ENCODE measurements at regions not wholly inside any gene's neighbourhood (a gene's known extent, or its start where the extent isn't known, plus 50 kb on each side); places are given as distances from the start of the nearest gene placed in this dataset.
"Not testable (repeated sequence)": the region's sequence is repeated elsewhere in the genome, so short reads cannot be mapped to it uniquely, and the experiment has no call there.

DNA sequence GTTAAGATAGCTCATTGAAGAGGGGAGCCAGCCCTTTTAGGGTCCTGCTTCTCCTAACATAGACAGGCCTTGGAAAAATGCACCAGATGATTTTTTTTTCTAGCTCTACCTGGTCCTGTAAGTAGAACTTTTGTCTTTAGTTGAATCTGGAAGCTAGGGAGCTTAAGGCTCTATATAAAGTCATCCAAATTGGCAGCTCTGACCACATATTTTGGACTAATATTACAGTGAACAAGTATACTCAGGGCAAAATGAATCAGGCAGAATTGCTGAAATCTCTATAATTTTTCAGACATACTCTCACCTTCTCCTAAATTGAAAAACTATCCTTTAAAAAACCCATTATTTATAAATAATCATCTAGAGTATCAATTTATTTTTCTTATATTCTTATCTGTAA lies 375.6 kb downstream of the OSTF1 start:
- no peak for DNase-seq

- DNase-seq, result no peak
These were observed 376.4 kb downstream of the OSTF1 start for GRCh38 chr9:75464726-75465125.

- DNase-seq, result no peak
These were observed 378.8 kb downstream of the OSTF1 start for GRCh38 chr9:75467142-75467541.

DNA sequence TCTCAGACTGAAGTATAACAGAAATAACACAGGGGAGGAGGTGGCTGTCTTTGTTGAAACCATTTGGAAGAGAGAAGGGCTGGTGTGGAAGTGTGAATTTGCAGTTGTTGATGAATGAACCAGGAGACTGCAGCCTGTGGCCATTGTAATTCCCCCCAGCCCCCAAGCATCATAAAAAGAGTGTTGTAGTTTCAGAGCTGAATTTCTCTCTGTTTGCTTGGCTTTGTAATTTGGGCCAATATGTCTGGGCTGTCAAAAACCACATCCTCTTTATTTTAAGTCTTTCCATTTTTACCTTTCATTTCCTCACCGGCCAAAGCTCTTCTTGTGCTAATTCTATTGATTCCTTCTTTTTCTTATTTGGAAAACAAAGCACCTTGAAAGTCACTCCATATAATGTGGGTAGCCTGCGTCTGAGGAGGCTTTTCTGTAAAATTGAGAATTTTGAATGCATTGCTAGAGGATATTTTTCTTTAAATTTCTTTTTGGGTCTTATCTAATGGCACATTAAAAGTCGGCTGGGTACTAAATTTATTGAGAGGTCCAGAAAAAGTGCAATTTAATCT lies 383.3 kb downstream of the OSTF1 start:
- DNase-seq, result no peak

DNA sequence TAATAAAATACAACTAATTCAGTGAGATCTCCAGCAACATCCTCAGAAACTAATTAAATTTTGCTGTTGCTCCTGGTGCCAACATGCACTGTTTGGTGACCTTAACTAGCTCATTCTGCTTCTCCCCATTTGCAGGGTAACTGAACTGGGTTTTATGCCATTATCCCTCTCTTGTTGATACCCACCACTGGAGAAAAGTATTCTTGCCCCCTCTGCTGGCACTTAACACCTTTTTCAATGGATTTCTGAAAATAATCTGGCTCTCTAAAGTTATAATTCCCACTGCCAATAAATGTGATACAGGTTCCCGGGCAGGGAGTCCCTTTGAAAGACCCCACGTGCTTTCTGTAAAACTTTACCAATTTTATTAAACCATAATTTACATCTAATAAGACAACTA lies 394.3 kb downstream of the OSTF1 start:
- no peak for DNase-seq

DNA sequence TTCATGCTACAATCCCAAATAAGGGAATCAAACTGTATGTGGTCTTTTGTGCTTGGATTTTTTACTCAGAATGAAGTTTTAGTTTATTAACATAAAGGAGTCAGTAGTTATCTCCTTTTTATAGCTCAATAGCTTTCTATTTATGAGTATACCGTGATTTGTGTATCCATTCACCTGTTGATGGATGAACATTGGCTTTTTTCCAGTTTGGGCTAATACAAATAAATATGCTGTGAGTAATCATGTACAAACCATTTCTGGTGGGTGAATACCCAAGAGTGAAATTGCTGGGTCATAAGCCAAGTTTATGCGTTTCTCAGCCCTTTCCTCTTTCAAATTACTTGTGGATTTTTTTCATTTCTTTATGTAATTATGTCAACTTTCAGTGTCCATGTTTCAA lies 395.3 kb downstream of the OSTF1 start:
- DNase-seq, result no peak

- no peak for DNase-seq
These were observed 399.8 kb downstream of the OSTF1 start for GRCh38 chr9:75487856-75488718.

DNA sequence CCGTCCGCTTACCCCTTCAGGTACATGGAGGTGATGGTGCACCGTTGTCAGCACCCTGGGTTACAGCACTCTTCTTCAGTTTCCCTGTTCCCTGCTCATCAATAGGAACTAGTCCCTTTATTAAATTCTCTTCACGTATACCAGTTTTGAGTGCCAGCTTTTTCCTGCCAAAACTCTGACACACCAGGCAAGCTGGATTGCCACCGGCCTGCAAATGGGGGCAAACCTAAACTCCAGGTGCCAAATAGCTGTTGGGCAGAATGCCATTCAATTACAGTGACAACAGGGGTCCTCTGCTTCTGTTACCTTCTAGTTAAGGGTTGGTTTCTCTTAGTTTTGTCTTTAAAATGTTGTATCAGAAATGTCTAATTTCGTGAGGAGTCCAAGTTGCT lies 400.4 kb downstream of the OSTF1 start:
- DNase-seq, result no peak

DNA sequence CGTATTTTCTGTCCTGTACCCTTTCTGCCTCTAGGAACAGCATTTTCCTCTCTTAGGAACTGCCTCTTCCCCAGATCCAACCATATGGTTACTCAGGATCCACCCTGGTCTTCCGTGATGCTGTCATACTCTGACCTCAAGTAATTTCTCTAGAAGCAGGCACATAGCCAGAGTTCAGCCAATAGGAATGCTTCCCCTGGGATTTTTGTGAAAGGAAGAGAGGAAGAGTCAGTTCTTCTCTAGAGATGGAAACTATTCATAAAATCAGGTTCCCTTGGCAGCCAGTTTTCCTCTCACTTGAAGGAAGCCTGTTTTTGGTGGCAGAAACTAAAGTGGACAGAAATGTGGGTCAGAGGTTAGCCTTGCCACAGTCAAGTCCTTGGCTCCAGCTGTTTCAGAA lies 400.1 kb upstream of the PCSK5 start:
- DNase-seq, result no peak

- no peak for DNase-seq
These were observed 398.9 kb upstream of the PCSK5 start for GRCh38 chr9:75491533-75491932.

- no peak for DNase-seq
These were observed 390.7 kb upstream of the PCSK5 start for GRCh38 chr9:75499812-75500211.

DNA sequence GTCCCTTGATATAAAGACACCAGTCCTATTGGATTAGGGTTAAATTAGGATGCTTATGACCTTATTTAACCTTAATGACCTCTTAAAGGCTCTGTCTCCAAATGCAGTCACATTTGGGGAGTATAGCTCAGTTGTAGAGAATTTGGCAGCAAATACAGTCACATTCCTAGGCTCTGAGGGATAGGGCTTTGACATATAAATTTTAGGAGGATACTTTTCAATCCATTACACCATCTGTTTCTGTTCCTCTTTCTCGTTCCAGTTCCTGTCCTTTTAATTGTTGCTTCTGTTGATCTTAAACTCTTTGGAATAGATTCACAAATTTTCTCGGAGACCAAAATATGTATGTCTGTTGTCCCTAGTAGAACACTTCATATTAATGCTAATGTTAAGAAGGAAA lies 390.0 kb upstream of the PCSK5 start:
- no peak for DNase-seq

DNA sequence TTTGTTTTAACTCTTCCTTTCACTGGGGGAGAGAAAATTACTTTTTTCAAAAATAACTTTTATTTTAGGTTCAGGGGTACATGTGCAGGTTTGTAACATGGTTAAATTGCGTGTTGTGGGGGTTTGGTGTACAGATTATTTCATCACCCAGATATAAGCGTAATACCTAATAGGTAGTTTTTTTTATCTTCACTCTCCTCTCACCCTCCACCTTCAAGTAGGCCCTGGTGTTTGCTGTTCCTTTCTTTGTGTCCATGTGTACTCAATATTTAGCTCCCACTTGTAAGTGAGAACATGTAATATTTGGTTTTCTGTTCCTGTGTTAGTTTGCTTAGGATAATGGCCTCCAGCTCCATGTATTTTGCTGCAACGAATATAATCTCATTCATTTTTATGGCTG lies 389.5 kb upstream of the PCSK5 start:
- DNase-seq, result not testable (repeated sequence)

- DNase-seq, result no peak
These were observed 385.8 kb upstream of the PCSK5 start for GRCh38 chr9:75504721-75505120.

DNA sequence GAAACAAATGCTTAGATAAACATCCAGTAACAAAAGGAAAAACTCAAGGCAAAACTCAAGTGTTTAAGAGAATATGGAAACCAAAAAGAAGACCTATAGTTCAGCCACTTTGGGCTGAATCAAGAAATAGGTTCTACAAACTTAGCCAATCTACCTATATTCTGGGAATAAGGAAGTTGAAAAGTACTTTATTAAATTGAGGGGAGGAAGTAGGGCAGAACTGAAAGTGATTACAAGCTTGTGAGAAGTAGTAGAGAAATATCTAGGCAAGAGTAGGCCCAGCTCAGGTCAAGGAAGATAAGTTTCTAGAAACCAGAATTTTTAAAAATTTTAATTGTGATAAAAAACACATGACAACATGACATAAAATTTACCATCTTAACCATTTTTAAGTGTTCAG lies 384.8 kb upstream of the PCSK5 start:
- DNase-seq, result no peak

DNA sequence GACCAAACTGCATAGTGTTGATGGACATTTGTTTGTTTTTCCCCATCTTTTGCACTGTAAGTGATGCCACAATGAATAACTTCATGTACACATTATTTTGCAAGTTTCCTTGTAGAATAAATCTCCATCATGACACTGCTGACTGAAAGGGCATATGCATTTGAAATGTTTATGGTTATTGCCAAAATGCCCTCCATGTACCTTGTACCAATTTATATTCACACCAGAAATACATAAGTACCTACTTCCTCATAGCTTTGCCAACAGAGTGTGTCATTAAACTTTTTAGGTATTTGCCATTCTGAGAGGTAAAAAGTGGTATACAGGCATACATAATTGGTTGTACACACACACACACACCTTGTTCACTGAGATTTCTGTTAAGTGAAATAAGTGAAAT lies 361.0 kb upstream of the PCSK5 start:
- no peak for DNase-seq

- DNase-seq, result no peak
These were observed 358.9 kb upstream of the PCSK5 start for GRCh38 chr9:75531588-75531987.

GRCh38 chr9:75532233-75533050 lies 358.0 kb upstream of the PCSK5 start:
- DNase-seq, result no peak

- no peak for DNase-seq
These were observed 350.9 kb upstream of the PCSK5 start for GRCh38 chr9:75539523-75539922.

DNA sequence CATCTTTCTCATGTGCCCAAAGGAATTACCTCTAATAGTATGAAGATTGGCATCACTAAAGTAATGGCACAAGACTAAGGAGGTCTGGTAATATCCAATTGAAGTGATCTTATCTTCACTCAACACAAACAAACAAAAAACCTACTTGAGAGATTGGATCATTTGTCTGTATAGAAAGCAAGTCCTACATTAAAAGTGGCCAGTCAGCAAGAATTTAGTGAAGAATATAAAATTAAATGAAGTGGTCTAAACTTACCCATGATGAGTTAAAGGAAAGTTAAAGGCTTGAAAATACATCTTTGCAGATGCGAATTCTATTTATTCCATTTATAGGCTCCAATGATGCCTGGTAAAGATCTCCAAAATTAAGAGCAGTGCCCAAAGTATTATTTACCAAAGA lies 350.3 kb upstream of the PCSK5 start:
- no peak for DNase-seq

DNA sequence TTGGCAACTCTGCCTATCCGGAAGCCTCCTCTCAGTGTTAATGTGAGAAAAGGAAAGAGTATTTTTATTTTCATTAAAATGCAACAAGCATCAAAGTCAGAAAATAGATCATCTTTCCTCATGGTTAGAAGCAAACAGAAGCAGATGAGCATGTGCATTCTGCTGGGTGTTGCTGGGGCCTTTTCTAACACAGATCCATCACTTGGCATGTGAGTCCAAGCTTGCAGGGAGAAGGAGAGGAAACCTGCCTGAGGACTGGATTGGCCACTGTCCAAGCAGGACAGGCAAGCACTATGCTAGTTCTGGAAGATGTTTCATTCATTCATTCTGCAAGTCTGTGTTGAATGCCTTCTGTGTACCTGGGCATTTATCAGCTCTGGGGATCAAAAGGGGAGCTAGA lies 348.7 kb upstream of the PCSK5 start:
- no peak for DNase-seq

DNA sequence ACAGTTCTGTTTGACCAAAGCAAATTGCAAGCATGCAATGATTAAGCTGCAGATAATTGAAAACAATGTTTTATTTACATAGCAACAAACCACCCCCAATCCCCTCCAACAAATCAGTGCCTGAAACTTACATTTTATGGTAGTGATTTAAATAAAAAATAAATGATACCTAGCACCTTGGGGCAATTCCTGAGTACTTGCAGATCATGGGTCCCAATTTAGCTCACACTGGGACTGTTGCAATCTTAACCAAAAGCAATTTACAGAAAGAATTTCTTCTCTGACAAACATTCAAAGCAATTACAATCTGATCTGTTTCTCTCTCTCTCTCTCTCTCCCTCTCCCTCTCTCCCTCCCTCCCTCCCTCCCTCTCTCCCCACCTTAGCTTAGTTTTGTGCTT lies 345.7 kb upstream of the PCSK5 start:
- DNase-seq, result no peak

- DNase-seq, result no peak
These were observed 345.2 kb upstream of the PCSK5 start for GRCh38 chr9:75545287-75545686.

DNA sequence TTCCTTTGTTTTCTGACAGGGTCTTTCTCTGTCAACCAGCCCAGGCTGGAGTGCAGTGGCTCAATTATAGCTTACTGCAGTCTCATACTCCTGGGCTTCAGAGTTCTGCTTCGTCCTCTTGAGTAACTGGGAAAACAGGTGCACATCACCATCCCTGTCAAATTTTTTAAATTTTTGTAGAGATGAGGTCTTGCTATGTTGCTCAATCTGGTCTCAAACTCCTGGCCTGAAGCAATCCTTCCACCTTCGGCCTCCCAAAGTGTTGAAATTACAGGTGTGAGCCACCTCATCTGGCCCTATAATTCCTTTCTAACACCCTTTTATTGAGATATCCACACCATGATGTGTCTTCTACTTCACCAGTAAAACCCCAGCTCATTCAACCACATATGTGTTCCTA lies 341.6 kb upstream of the PCSK5 start:
- DNase-seq, result no peak
